ENCODE measurements at regions not wholly inside any gene's neighbourhood (a gene's known extent, or its start where the extent isn't known, plus 50 kb on each side); places are given as distances from the start of the nearest gene placed in this dataset.
"Not testable (repeated sequence)": the region's sequence is repeated elsewhere in the genome, so short reads cannot be mapped to it uniquely, and the experiment has no call there.

- H3K36me3 ChIP-seq; H3K4me3 ChIP-seq; H3K4me1 ChIP-seq (ENCODE audit: low read depth); H3K27me3 ChIP-seq; H3K9me3 ChIP-seq (ENCODE audit: low read depth); H3K27ac ChIP-seq: not testable (repeated sequence)
- DNase-seq (ENCODE audit: low read depth in 1 of 2, low spot score in 1 of 2) = peak in 1 of 2 donors; percentile 2
These were observed 1947.5 kb downstream of the KHDRBS2 start for GRCh38 chr6:60338328-60339071.

- not testable (repeated sequence) for H3K4me1 ChIP-seq (ENCODE audit: low read depth); DNase-seq (ENCODE audit: low read depth in 1 of 2, low spot score in 1 of 2); H3K9me3 ChIP-seq (ENCODE audit: low read depth); H3K36me3 ChIP-seq; H3K4me3 ChIP-seq; H3K27ac ChIP-seq; H3K27me3 ChIP-seq
These were observed 1950.9 kb downstream of the KHDRBS2 start for GRCh38 chr6:60335124-60335523.

- not testable (repeated sequence) for H3K4me3 ChIP-seq; H3K27me3 ChIP-seq; DNase-seq (ENCODE audit: low read depth in 1 of 2, low spot score in 1 of 2)
These were observed 1952.3 kb downstream of the KHDRBS2 start for GRCh38 chr6:60333708-60334107.

GRCh38 chr6:60308939-60309338 is 1977.1 kb downstream of the KHDRBS2 start:
- not testable (repeated sequence) for H3K4me1 ChIP-seq (ENCODE audit: low read depth); H3K27ac ChIP-seq; DNase-seq (ENCODE audit: low read depth in 1 of 2, low spot score in 1 of 2); H3K4me3 ChIP-seq; H3K9me3 ChIP-seq (ENCODE audit: low read depth); H3K27me3 ChIP-seq; H3K36me3 ChIP-seq

More at GRCh38 chr6:60333708-60334107, 1952.3 kb downstream of the KHDRBS2 start:
- not testable (repeated sequence) for H3K4me1 ChIP-seq (ENCODE audit: low read depth); H3K9me3 ChIP-seq (ENCODE audit: low read depth); H3K27ac ChIP-seq; H3K36me3 ChIP-seq

All from cardiac muscle cell (in vitro differentiated cells and primary cell).